HCT116 (cell line): ENCODE measurements at regions not wholly inside any gene's neighbourhood (a gene's known extent, or its start where the extent isn't known, plus 50 kb on each side); places are given as distances from the start of the nearest gene placed in this dataset.

Experiments used
- ATAC-seq: fragments of 200-7000 bp; cut with Tn5 transposase; 2 replicates; pipeline ENCODE4 v1.9.1; 2020; ENCODE audit warnings: mild to moderate bottlenecking, moderate library complexity
- BruUV-seq: library from RNA; stranded (reverse); fragments of 400-500 nt; replicated peaks from 2 replicates; lab custom pipeline; 2021; lab: Mats Ljungman, UMichigan
- CTCF ChIA-PET: fragments of 300-600 bp; sonication (Branson Sonifier 250); formaldehyde crosslinking; loops from one replicate; lab custom pipeline; 2021; ENCODE audit warnings: antibody characterized with exemption; lab: Charles Lee
- POLR2A ChIA-PET: fragments of 300-600, 350-600 bp; sonication (Branson Sonifier 250); formaldehyde crosslinking; loops from one replicate; lab custom pipeline; 2021; ENCODE audit warnings: antibody characterized with exemption; lab: Charles Lee
- RAD21 ChIA-PET, 2 experiments: fragments of 300-600 bp; sonication (Branson Sonifier 250); formaldehyde crosslinking; loops; one replicate each; lab custom pipeline; 2023; ENCODE audit warnings: low total read pairs in 2 of 2; ENCODE audit not compliant: uncharacterized antibody in 2 of 2, unreplicated experiment in 2 of 2, low non-redundant PET in 1 of 2; lab: Charles Lee
- DNase-seq: peaks from one replicate; pipeline ENCODE4 v3.0.0-alpha.2; 2010; ENCODE audit warnings: low read depth, low spot score
- H2AFZ ChIP-seq: fragments of 200-600 bp; shearing (Covaris generic), sonication (generic); 2 replicates; pipeline ENCODE4 v1.6.1; 2017; ENCODE audit warnings: low read depth, mixed run types, mixed read lengths, antibody characterized with exemption, low read length; ENCODE audit not compliant: poor library complexity, severe bottlenecking
- H3K27ac ChIP-seq: 2 replicates; pipeline ENCODE4 v1.5.1; 2012; ENCODE audit warnings: low read depth, low read length
- H3K27me3 ChIP-seq: fragments of 200-600 bp; sonication (generic); 2 replicates; pipeline ENCODE4 v1.6.1; 2016; ENCODE audit warnings: mixed run types, low read length, mixed read lengths; ENCODE audit not compliant: insufficient read depth
- H3K36me3 ChIP-seq, 2 experiments: fragments of 200-500 bp in 1 of 2; fragments of 200-600 bp in 1 of 2; sonication (Bioruptor generic) in 1 of 2; sonication (generic) in 1 of 2; 2 replicates each; pipeline versions ENCODE4 v1.5.1 to v1.6.1; 2014 to 2016; ENCODE audit warnings: low read length in 2 of 2, inconsistent platforms in 1 of 2, mixed read lengths in 1 of 2, mixed run types in 1 of 2; ENCODE audit not compliant: insufficient read depth in 2 of 2, control insufficient read depth in 1 of 2
- H3K4me1 ChIP-seq, 2 experiments: fragments of 200-600 bp in 1 of 2; sonication (generic) in 1 of 2; 2 replicates each; pipeline versions ENCODE4 v1.5.1 to v1.6.1; 2012 to 2017; ENCODE audit warnings: low read length in 2 of 2, inconsistent platforms in 1 of 2, mild to moderate bottlenecking in 1 of 2, mixed read lengths in 1 of 2, mixed run types in 1 of 2, moderate library complexity in 1 of 2; ENCODE audit not compliant: insufficient read depth in 2 of 2, control insufficient read depth in 1 of 2
- H3K4me2 ChIP-seq: fragments of 200-600 bp; sonication (generic); 2 replicates; pipeline ENCODE4 v1.6.1; 2017; ENCODE audit warnings: mixed run types, low read length, mixed read lengths
- H3K4me3 ChIP-seq, 2 experiments: fragments of 200-600 bp in 1 of 2; sonication (generic) in 1 of 2; replicated peaks in 1 of 2; 2 replicates each; pipeline ENCODE4 v1.5.1; 2011 to 2016; ENCODE audit warnings: low read length in 2 of 2, control low read depth in 1 of 2, low read depth in 1 of 2, mild to moderate bottlenecking in 1 of 2, mixed read lengths in 1 of 2, mixed run types in 1 of 2
- H3K79me2 ChIP-seq: fragments of 200-600 bp; sonication (generic); 2 replicates; pipeline ENCODE4 v1.6.1; 2017; ENCODE audit warnings: mild to moderate bottlenecking, mixed run types, low read length, moderate library complexity, mixed read lengths; ENCODE audit not compliant: insufficient read depth
- H3K9ac ChIP-seq: fragments of 200-600 bp; sonication (generic); 2 replicates; pipeline ENCODE4 v1.6.1; 2016; ENCODE audit warnings: low read length, mixed read lengths
- H3K9me2 ChIP-seq: fragments of 200-600 bp; sonication (generic), shearing (Covaris generic); 2 replicates; pipeline ENCODE4 v1.6.1; 2017; ENCODE audit warnings: mixed run types, mild to moderate bottlenecking, moderate library complexity; ENCODE audit not compliant: insufficient read depth
- H3K9me3 ChIP-seq, 2 experiments: fragments of 200-500 bp in 1 of 2; fragments of 200-600 bp in 1 of 2; sonication (Bioruptor generic) in 1 of 2; sonication (generic) in 1 of 2; 2 replicates each; pipeline ENCODE4 v1.6.1; 2014 to 2017; ENCODE audit warnings: low read length in 2 of 2, mixed read lengths in 2 of 2, inconsistent platforms in 1 of 2, low read depth in 1 of 2, mild to moderate bottlenecking in 1 of 2, mixed run types in 1 of 2, moderate library complexity in 1 of 2; ENCODE audit not compliant: control insufficient read depth in 1 of 2, insufficient read depth in 1 of 2
- H4K20me1 ChIP-seq: fragments of 200-600 bp; sonication (generic), shearing (Covaris generic); 2 replicates; pipeline ENCODE4 v1.6.1; 2017; ENCODE audit warnings: mixed run types, mild to moderate bottlenecking, moderate library complexity; ENCODE audit not compliant: insufficient read depth
- EGR1 ChIP-seq: IDR thresholded peaks from 2 replicates; pipeline ENCODE4 v1.6.1; 2012; ENCODE audit warnings: low read depth
- EZH2phosphoT487 ChIP-seq: fragments of 200-600 bp; IDR thresholded peaks from 2 replicates; pipeline ENCODE4 v1.6.1; 2018; ENCODE audit warnings: antibody characterized with exemption, borderline replicate concordance
- FOSL1 ChIP-seq: IDR thresholded peaks from 2 replicates; pipeline ENCODE4 v1.6.1; 2012; ENCODE audit warnings: low read depth
- SRF ChIP-seq: IDR thresholded peaks from 2 replicates; pipeline ENCODE4 v1.6.1; 2012; ENCODE audit warnings: low read depth
- YY1 ChIP-seq: IDR thresholded peaks from 2 replicates; pipeline ENCODE4 v1.6.1; 2011; ENCODE audit warnings: low read length, low read depth, moderate library complexity, mild to moderate bottlenecking; ENCODE audit not compliant: insufficient replicate concordance; ENCODE audit errors: extremely low read depth
- ZFX ChIP-seq: fragments of 450-650 bp; IDR thresholded peaks from 2 replicates; pipeline ENCODE4 v1.6.1; 2017
- intact Hi-C: fragments of 100-400 bp; cut with micrococcal nuclease; formaldehyde crosslinking; loops from 2 replicates; pipeline ENCODE4 v1.10.0; 2022
- TF ChIP-seq, protein P1 (sequence below): IDR thresholded peaks from 2 replicates; pipeline ENCODE4 v1.6.1; 2012
- TF ChIP-seq, protein P2 (sequence below): IDR thresholded peaks from 2 replicates; pipeline ENCODE4 v1.6.1; 2011; ENCODE audit warnings: mild to moderate bottlenecking, low read length, moderate library complexity; ENCODE audit not compliant: insufficient replicate concordance; ENCODE audit errors: extremely low read depth

DNA sequence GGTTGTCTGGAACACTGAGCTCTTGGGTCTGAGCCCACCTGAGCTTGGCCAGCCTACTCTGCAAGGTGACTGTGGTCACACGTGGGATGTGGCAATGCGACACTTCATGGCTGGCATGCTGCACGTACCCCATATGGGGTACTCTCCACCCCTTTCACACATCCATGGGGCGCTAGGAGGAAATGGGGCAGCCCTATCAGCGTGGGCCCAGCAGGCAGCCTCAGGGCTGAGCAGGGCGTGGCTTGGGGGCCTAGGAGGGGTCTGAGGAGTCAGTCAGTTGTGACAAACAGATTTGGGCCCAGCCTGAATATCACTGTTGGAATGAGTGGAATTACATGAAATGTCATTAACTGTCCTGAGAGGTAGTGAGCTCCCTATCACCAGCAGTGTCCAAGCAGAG is 82.3 kb upstream of the LINGO1 start:
- ChIA-PET CTCF (no interaction called here), RAD21 (no interaction called here), POLR2A (no interaction called here)
- TF ChIP-seq ZFX: no peak
- TF ChIP-seq YY1: no peak
- TF ChIP-seq, protein P1, sequence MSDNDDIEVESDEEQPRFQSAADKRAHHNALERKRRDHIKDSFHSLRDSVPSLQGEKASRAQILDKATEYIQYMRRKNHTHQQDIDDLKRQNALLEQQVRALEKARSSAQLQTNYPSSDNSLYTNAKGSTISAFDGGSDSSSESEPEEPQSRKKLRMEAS: no peak
- TF ChIP-seq EZH2phosphoT487: no peak
- no peak for TF ChIP-seq FOSL1
- no peak for TF ChIP-seq SRF
- no peak for TF ChIP-seq EGR1
- TF ChIP-seq, protein P2, sequence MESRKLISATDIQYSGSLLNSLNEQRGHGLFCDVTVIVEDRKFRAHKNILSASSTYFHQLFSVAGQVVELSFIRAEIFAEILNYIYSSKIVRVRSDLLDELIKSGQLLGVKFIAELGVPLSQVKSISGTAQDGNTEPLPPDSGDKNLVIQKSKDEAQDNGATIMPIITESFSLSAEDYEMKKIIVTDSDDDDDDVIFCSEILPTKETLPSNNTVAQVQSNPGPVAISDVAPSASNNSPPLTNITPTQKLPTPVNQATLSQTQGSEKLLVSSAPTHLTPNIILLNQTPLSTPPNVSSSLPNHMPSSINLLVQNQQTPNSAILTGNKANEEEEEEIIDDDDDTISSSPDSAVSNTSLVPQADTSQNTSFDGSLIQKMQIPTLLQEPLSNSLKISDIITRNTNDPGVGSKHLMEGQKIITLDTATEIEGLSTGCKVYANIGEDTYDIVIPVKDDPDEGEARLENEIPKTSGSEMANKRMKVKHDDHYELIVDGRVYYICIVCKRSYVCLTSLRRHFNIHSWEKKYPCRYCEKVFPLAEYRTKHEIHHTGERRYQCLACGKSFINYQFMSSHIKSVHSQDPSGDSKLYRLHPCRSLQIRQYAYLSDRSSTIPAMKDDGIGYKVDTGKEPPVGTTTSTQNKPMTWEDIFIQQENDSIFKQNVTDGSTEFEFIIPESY: no peak
- H2AFZ ChIP-seq: no peak overlapping the region
- no peak overlapping the region for H3K4me2 ChIP-seq
- DNase-seq (no peak), ATAC-seq (no peak)
- no peaks in the 10 kb centered on the region for H4K20me1 ChIP-seq
- H3K79me2 ChIP-seq: no peaks in the 10 kb centered on the region
- no peaks in the 10 kb centered on the region for H3K9me2 ChIP-seq
- no peak overlapping the region for H3K4me3 ChIP-seq
- no TSS peak for BruUV-seq
- H3K27ac ChIP-seq: no peak overlapping the region
- no peak overlapping the region for H3K9ac ChIP-seq
- H3K4me1 ChIP-seq: no peaks in the 10 kb centered on the region
- no peaks in the 10 kb centered on the region for H3K36me3 ChIP-seq
- no peaks in the 10 kb centered on the region for H3K9me3 ChIP-seq
- intact Hi-C loops: no loop called here
- H3K27me3 ChIP-seq: no peaks in the 10 kb centered on the region

GRCh38 chr15:77714555-77714954 is 81.8 kb upstream of the LINGO1 start:
- H3K9me3 ChIP-seq: no peaks in the 10 kb centered on the region
- H3K27ac ChIP-seq: no peak overlapping the region
- POLR2A ChIA-PET: no interaction called here
- no peaks in the 10 kb centered on the region for H3K79me2 ChIP-seq
- ATAC-seq: no peak
- no peaks in the 10 kb centered on the region for H3K36me3 ChIP-seq
- no peak overlapping the region for H3K9ac ChIP-seq
- no peak overlapping the region for H2AFZ ChIP-seq
- CTCF ChIA-PET: no interaction called here
- H3K4me1 ChIP-seq: no peaks in the 10 kb centered on the region
- no peaks in the 10 kb centered on the region for H3K9me2 ChIP-seq
- H3K4me3 ChIP-seq: no peak overlapping the region
- intact Hi-C loops: no loop called here
- no peaks in the 10 kb centered on the region for H3K27me3 ChIP-seq
- H3K4me2 ChIP-seq: no peak overlapping the region
- BruUV-seq: no TSS peak
- DNase-seq: no peak
- TF ChIP-seq FOSL1: no peak
- TF ChIP-seq, all 23 proteins: peak for 0
- RAD21 ChIA-PET: no interaction called here
- H4K20me1 ChIP-seq: no peaks in the 10 kb centered on the region
